H1 (cell line): ENCODE measurements at regions not wholly inside any gene's neighbourhood (a gene's known extent, or its start where the extent isn't known, plus 50 kb on each side); places are given as distances from the start of the nearest gene placed in this dataset.

ENCODE experiments used
- ASH2L ChIP-seq: fragments of 200-600, 300-600 bp; sonication (generic); IDR thresholded peaks from one replicate; pipeline ENCODE4 v1.7.1; 2017; ENCODE audit warnings: low read length
- CREB1 ChIP-seq: IDR thresholded peaks from 2 replicates; pipeline ENCODE4 v1.6.1; 2012; ENCODE audit warnings: inconsistent platforms
- CTCF ChIP-seq, 3 experiments: IDR thresholded peaks; 1 replicate in 2 of 3; 2 replicates in 1 of 3; pipeline versions ENCODE4 v1.5.1 to v1.6.1; 2011; ENCODE audit warnings: low read length in 3 of 3, mild to moderate bottlenecking in 3 of 3, inconsistent platforms in 2 of 3, low read depth in 1 of 3, moderate library complexity in 1 of 3; ENCODE audit not compliant: insufficient read depth in 1 of 3; ENCODE audit errors: control extremely low read depth in 1 of 3
- EZH2 ChIP-seq: fragments of 200-600 bp; sonication (generic); IDR thresholded peaks from 2 replicates; pipeline ENCODE4 v1.7.1; 2012; ENCODE audit warnings: low read depth, mild to moderate bottlenecking, moderate library complexity, low read length, inconsistent platforms; ENCODE audit not compliant: severe bottlenecking
- HDAC6 ChIP-seq: IDR thresholded peaks from one replicate; pipeline ENCODE4 v1.7.1; 2012; ENCODE audit warnings: low read depth, mild to moderate bottlenecking, inconsistent platforms, low read length, moderate library complexity
- POLR2A ChIP-seq, 2 experiments: IDR thresholded peaks; 1 replicate in 1 of 2; 2 replicates in 1 of 2; pipeline ENCODE4 v1.6.1; 2011; ENCODE audit warnings: low read depth in 2 of 2, low read length in 2 of 2, mild to moderate bottlenecking in 2 of 2; ENCODE audit errors: control extremely low read depth in 1 of 2
- POU5F1 ChIP-seq: IDR thresholded peaks from 2 replicates; pipeline ENCODE4 v1.6.1; 2011; ENCODE audit warnings: low read depth, mild to moderate bottlenecking, low read length, moderate library complexity

GRCh38 chr3:64865839-64866570 lies 178.2 kb upstream of the ADAMTS9 start:
- TF ChIP-seq HDAC6 = no peak
- TF ChIP-seq POLR2A (IDR thresholded peaks at IDR 0.05; ENCODE audit: control extremely low read depth in 1 of 2, low read depth in 2 of 2, low read length in 2 of 2) = no peak
- no peak for TF ChIP-seq CREB1
- TF ChIP-seq CTCF (IDR thresholded peaks at IDR 0.05; ENCODE audit: control extremely low read depth in 1 of 3, insufficient read depth in 1 of 3, low read depth in 1 of 3, low read length in 3 of 3) = no peak
- TF ChIP-seq EZH2 = no peak
- no peak for TF ChIP-seq POU5F1
- TF ChIP-seq ASH2L = no peak
